ENCODE measurements at regions not wholly inside any gene's neighbourhood (a gene's known extent, or its start where the extent isn't known, plus 50 kb on each side); places are given as distances from the start of the nearest gene placed in this dataset.

GRCh38 chr6:163850874-163851273 is 436.4 kb downstream of the QKI start:
- TF ChIP-seq CTCF (IDR thresholded peaks at IDR 0.05; ENCODE audit: poor library complexity, severe bottlenecking) (no peak), REST (IDR thresholded peaks at IDR 0.05; ENCODE audit: borderline replicate concordance) (no peak), TAF1 (IDR thresholded peaks at IDR 0.05; ENCODE audit: low read depth) (no peak), POLR2AphosphoS5 (IDR thresholded peaks at IDR 0.05) (no peak), EZH2 (IDR thresholded peaks at IDR 0.05; ENCODE audit: borderline replicate concordance, insufficient read depth, low read length, poor library complexity, severe bottlenecking) (no peak)

All from neural cell (in vitro differentiated cells).